ENCODE measurements at regions not wholly inside any gene's neighbourhood (a gene's known extent, or its start where the extent isn't known, plus 50 kb on each side); places are given as distances from the start of the nearest gene placed in this dataset.

GRCh38 chr7:96786998-96787395 is 77.4 kb upstream of the SEM1 start:
- no peaks in the 10 kb centered on the region for H3K27me3 ChIP-seq (ENCODE audit: control insufficient read depth, insufficient read depth, low read length)
- no peak overlapping the region for H3K27ac ChIP-seq (ENCODE audit: low read depth, low read length)
- no peak for DNase-seq (ENCODE audit: low read depth, low spot score)
- no peak overlapping the region for H3K4me3 ChIP-seq (ENCODE audit: low read depth, low read length)
- no peak for TF ChIP-seq CTCF (IDR thresholded peaks at IDR 0.05; ENCODE audit: low read depth, low read length)
- ChIA-PET CTCF (no interaction called here), POLR2A (no interaction called here)
- H3K9me3 ChIP-seq (ENCODE audit: control insufficient read depth, insufficient read depth, low read length) = no peaks in the 10 kb centered on the region

GRCh38 chr7:96789914-96790313 is 80.3 kb upstream of the SEM1 start:
- H3K4me3 ChIP-seq (ENCODE audit: low read depth, low read length) = no peak overlapping the region
- no peak for DNase-seq (ENCODE audit: low read depth, low spot score)
- H3K9me3 ChIP-seq (ENCODE audit: control insufficient read depth, insufficient read depth, low read length) = no peaks in the 10 kb centered on the region
- no peaks in the 10 kb centered on the region for H3K27me3 ChIP-seq (ENCODE audit: control insufficient read depth, insufficient read depth, low read length)
- no peak for TF ChIP-seq CTCF (IDR thresholded peaks at IDR 0.05; ENCODE audit: low read depth, low read length)
- POLR2A ChIA-PET = no interaction called here
- no peak overlapping the region for H3K27ac ChIP-seq (ENCODE audit: low read depth, low read length)
- CTCF ChIA-PET = no interaction called here

DNA sequence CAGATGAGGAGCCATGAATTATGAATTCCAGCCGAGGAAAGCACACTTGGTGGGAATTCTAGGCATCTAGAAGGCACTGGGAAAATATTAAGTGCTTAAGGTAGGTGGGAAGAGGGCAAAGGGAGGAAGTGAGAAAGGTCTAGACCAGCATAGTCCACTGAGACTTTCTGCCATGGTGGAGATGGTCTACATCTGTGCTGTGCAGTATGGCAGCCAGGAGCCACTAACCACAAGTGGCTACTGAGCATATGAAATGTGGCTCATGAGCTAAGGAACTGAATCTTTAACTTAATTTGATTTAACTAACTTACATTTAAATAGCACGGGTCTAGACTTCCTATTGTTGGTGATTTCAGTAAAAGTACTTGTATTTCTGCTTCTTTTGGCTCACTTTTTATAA is 82.5 kb upstream of the SEM1 start:
- Histone ChIP-seq H3K27me3 (ENCODE audit: control insufficient read depth, insufficient read depth, low read length) (no peaks in the 10 kb centered on the region), H3K9me3 (ENCODE audit: control insufficient read depth, insufficient read depth, low read length) (no peaks in the 10 kb centered on the region), H3K4me3 (ENCODE audit: low read depth, low read length) (no peak overlapping the region), H3K27ac (ENCODE audit: low read depth, low read length) (no peak overlapping the region)
- ChIA-PET CTCF (no interaction called here), POLR2A (no interaction called here)
- DNase-seq (ENCODE audit: low read depth, low spot score) = no peak
- TF ChIP-seq CTCF (IDR thresholded peaks at IDR 0.05; ENCODE audit: low read depth, low read length) = no peak

GRCh38 chr7:96794063-96794462 is 84.4 kb upstream of the SEM1 start:
- no peak for DNase-seq (ENCODE audit: low read depth, low spot score)
- Histone ChIP-seq H3K4me3 (ENCODE audit: low read depth, low read length) (no peak overlapping the region), H3K27me3 (ENCODE audit: control insufficient read depth, insufficient read depth, low read length) (no peaks in the 10 kb centered on the region), H3K27ac (ENCODE audit: low read depth, low read length) (no peak overlapping the region), H3K9me3 (ENCODE audit: control insufficient read depth, insufficient read depth, low read length) (no peaks in the 10 kb centered on the region)
- POLR2A ChIA-PET = no interaction called here
- CTCF ChIA-PET = interaction anchor here (0.7 kb wide), 1 partner anchor 14 kb away, joined by 3 read pairs; no protein-coding TSS in a partner anchor
- no peak for TF ChIP-seq CTCF (IDR thresholded peaks at IDR 0.05; ENCODE audit: low read depth, low read length)

- no peaks in the 10 kb centered on the region for H3K27me3 ChIP-seq (ENCODE audit: control insufficient read depth, insufficient read depth, low read length)
Measured at GRCh38 chr7:96800122-96800521, 90.5 kb upstream of the SEM1 start.

More at GRCh38 chr7:96800122-96800521, 90.5 kb upstream of the SEM1 start:
- no peak for DNase-seq (ENCODE audit: low read depth, low spot score)
- ChIA-PET CTCF (no interaction called here), POLR2A (no interaction called here)
- H3K9me3 ChIP-seq (ENCODE audit: control insufficient read depth, insufficient read depth, low read length) = no peaks in the 10 kb centered on the region
- TF ChIP-seq CTCF (IDR thresholded peaks at IDR 0.05; ENCODE audit: low read depth, low read length) = no peak
- H3K4me3 ChIP-seq (ENCODE audit: low read depth, low read length) = no peak overlapping the region
- H3K27ac ChIP-seq (ENCODE audit: low read depth, low read length) = no peak overlapping the region

Measured in AG04450 (cell line).